HG03139 (cell line): ENCODE measurements at regions not wholly inside any gene's neighbourhood (a gene's known extent, or its start where the extent isn't known, plus 50 kb on each side); places are given as distances from the start of the nearest gene placed in this dataset.

ENCODE experiments used
- ATAC-seq: cut with Tn5 transposase; IDR thresholded peaks from one replicate; pipeline ENCODE4 v1.9.1; 2021; ENCODE audit not compliant: unreplicated experiment

DNA sequence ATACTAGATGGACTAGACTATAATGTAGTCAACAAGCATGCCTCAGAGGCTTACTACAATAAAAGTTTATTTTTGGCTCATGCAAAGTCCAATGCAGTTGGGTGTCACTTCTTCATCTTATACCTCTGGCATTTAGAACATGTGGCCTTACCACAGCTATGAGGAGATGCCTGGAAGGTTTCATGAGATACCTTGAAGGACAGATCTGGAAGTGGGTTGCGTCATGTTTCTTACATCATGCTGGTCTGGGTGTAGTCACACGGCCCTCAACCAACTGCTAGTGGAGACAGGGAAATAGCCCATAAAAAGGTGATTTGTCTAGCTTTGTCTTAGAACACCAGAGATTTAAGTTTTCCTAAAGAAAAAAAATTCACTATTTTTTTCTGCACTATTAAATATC is 91.7 kb upstream of the MMADHC start:
- no peak for ATAC-seq

DNA sequence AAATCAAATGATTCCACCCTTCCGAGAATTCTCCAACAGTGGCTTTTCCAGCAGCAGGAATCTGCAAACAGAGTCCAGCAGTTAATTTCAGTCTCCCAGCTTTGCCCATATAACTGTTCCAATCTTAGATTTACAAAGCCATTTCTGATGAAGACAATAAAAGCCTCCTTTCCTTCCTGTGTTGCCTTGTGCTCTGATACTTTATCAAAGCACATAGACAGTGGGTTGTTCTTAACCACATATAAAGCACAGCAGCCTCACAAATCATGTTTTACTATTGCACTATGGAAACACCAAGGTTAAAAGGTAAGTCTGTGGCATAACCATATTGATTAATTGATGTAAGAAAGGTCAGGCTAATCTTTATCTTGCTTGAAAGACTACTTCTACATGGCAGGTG is 89.8 kb upstream of the MMADHC start:
- no peak for ATAC-seq

DNA sequence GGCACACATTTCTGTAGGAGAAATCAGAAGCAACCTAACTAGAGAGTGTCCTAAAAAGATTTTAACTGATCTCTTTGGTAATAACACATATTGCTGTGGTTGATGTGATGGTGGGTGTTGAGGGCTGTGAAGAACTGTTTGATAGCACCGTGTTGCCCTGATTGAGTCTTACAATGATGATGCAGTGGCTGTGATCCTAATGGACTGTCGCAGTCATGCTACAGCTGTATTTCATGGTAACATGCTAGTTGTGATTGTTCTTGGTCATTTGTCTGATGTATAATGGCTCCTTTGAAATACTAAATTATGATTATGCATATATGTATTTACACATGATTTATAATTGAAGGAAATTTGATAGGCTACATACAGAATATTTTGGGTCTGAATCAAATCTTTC is 82.5 kb upstream of the MMADHC start:
- no peak for ATAC-seq

DNA sequence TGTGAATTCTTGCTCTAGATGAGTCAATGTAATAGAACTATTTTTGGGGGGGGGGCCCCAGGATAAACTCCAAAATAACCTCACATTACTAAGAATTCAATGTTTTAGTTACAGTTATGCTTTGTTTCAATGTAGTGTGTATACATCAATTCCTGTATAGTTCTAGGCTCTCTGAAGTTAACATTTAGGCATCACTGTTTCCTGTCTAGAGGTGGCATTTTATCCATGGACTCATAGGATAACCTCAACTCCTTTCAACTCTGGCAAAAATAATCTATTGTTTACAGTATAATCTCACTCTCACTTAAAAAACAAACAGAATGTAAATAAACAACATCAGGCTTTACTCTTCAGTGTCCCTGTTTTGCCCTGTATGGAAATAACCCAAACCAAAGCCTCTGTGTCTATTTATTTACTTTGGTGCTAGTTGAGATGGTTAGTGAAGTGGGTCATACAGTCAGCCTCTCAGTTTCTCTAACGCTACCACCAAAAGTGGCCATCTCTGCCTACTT is 79.3 kb upstream of the MMADHC start:
- no peak for ATAC-seq

DNA sequence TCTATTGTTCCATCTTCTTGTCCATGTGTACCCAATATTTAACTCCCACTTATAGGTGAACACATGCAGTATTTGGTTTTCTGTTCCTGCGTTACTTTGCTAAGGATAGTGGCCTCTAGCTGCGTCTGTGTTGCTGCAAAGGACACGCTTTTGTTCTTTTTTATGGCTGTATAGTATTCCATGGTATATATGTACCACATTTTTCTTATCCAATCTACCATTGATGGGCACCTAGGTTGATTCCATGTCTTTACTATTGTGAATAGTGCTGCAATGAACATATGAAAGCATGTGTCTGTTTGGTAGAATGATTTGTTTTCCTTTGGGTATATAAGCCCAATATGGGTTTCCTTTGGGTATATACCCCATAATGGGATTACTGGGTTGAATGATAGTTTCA is 77.3 kb upstream of the MMADHC start:
- no peak for ATAC-seq

DNA sequence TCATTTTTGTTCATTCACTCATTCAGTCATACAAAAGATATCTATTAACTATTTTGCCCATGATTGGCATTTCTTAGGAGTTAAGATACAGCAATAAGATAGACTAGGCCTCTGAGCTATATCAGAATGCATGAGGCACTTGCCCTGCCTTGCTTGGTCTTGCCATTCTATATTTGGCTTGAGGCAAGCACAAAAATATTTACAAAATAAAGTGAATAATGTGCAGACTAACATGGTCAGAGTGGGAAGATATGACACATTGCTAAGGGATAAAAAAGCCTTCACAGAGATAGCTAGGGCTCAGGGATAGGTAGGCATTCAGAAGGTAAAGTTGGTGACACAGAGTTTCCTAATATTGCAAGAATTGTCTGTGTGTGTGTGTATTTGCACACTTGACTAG is 75.0 kb upstream of the MMADHC start:
- ATAC-seq = no peak

DNA sequence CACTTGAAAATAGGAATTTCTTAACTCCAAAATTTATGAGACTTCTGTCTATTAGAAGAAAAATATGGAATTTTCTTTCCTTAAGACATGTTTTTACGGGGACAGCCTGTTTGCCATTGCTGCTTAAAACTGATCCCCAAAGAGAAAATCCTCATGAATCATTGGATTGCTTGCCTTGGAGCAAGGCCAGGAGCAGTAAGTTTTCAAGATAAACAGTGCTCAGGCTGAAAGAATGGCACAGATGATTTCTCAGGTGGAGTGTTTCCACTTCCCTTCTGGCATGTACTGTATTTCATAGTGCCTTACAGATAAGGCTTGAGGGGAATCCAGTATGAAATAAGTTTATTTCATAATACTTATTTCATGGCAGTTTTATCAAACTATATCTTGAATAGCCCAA is 74.3 kb upstream of the MMADHC start:
- no peak for ATAC-seq

DNA sequence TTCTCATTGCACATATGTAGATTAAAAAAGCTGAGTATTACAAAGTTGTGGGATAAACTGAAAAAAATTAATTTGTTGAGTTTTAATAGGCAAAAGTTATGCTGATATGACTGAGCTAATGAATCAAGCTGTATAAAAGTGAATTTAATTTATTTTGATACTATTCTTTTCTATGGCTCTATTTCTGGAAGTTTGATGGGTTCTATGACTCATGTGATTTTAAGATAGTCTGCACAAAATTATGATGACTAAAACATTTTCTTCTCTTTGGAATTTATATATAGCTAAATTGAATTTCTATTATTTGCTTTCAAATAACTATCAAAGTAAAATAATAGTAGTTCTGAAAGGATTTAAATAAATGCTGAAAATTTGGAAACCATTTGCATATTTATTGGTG is 71.0 kb upstream of the MMADHC start:
- ATAC-seq = no peak

DNA sequence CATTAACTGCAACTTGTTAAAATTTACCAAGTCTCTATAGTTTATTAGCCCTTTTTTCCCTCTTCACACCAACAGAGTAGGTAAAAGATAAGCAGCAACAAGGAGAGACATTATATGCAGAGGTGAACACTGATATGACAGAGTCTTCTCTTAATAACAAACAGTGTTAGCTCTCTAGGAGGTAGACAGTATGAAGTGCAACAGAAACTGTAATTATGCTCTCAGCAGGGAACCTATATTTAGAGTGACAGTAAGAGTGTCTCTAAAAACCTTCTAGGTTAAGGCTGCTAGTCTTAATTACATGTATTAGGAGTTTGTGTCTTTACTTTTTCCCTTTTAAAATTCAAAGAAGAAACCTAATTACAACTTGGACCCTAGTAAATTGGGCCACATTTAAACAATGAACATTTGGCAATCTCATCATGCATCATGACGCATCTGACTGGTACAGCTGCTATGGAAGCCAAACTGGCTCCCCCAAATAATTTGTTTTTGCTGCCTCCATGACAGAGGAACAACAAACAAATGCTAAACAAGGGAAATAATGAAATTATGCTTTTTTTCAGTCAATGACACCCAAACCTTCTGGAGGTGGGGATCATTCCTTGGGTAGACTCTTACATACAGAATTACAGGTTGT is 69.9 kb upstream of the MMADHC start:
- no peak for ATAC-seq

DNA sequence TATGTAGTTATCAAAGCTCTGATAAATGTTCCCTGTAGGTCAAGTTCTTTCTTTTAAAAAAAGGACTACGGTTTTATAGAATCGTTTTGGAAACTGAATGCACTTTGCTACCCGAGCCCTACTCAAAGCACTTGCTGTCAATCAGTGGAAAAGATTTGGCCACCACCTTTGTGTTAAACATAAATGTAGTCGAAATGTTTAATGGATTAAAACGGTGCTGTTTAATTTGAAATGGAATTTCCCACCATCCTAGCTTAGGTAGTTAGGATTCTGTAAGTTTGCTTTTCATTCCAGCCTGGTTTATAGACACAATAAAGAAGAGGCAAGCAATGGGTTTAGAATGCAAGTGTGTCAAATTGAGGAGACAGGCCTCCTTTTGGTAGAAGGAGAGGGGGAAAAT is 69.4 kb upstream of the MMADHC start:
- no peak for ATAC-seq

DNA sequence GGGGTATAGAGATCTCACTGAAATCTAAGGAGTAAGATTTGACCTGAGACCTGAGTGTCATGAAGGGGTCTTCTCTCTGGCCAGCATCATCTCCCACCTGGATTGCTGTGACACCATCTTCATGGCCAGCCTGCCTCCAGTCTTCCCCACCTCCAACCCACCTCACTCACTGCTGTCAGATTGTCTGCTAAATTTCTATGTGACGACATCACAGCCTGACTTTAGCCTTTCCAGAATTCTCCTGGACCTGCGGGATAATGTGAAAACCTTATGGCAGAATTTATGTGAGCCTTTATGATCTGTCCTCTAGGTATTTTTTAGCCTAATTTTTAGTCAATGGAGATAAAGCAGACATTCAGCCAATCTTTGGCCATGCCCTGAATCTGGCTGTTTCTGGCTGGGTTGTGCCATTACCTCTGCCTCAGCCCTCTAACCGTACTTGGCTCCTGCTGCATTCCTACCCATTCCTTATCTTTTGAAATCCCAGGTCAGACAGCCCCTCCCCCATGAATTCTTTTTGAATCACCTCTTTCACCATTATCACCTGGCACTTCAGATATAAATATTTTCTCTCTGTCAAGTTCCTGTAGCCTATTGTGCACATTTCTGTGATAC is 66.4 kb upstream of the MMADHC start:
- no peak for ATAC-seq

DNA sequence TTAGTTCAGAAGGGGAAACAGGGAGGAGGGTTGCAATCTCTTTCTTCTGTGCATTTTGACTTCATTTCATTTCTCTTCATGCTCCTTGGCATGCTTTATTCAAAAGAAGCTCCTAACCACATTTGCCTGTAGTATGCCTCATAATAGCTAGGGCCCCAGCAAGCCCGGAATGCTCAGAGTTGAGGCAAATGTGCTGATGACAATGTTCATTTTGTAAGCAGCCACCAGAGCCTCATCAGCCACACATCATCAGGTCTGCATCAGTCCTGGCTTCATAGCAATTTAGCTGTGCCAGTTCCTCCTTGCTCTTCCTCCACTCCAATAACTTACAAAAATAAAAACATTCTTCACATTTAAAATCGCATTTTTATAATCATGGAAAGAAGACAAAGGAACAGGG is 65.4 kb upstream of the MMADHC start:
- ATAC-seq = no peak

DNA sequence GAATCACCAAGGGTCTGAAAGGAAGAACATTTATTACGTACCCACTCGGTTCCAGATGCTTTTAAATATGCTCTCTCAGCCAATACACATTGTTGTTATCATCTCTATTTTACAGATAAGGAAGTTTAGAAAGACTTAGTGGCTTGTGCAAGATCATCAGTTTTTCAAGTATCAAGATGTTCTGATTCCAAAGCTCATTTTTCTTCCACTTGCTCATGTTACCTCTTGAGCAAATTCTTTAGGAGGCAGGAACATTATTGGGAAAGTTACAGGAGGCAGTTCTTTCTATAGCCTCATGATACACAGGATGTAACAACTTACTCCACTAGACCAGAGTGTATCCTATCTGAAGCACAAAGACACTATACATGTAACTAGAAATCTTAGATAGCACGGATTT is 65.0 kb upstream of the MMADHC start:
- no peak for ATAC-seq

DNA sequence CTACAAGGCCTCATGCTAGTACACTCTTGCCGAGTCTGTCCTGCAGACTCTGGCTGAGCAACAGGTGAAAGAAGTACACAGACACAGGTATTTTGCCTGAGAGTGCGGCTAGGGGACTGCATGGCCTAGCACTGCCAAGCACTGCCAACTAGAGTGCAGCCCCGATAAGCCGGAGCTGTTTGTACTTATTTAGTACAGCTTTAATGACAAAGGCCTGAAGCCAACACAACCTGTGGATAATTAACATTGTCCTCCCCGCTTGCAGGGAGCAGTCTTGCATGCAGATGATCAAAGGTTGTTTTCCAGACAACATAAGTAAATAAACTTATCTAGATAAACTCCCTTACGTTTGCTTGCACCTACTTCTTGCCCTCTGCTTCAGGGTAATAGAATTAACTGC is 63.7 kb upstream of the MMADHC start:
- no peak for ATAC-seq

DNA sequence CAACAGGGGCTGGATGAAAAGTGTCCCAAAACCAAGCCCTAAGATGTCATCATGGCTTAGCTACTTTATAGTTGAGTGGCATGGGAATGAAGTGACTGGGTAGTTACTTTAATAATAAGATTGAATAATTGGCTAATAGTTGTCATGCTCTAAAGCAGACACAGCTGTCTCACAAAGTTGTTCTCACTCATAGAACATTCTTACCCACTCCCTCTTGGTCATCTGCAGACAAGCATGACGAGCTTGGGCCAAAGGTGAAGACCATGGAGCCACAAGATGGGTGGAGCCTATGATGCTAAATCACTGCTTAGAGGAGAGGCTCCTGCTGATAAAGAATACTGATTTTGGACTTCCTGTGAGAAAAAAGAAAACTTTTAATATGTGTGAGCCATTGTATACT is 62.4 kb upstream of the MMADHC start:
- ATAC-seq = no peak

DNA sequence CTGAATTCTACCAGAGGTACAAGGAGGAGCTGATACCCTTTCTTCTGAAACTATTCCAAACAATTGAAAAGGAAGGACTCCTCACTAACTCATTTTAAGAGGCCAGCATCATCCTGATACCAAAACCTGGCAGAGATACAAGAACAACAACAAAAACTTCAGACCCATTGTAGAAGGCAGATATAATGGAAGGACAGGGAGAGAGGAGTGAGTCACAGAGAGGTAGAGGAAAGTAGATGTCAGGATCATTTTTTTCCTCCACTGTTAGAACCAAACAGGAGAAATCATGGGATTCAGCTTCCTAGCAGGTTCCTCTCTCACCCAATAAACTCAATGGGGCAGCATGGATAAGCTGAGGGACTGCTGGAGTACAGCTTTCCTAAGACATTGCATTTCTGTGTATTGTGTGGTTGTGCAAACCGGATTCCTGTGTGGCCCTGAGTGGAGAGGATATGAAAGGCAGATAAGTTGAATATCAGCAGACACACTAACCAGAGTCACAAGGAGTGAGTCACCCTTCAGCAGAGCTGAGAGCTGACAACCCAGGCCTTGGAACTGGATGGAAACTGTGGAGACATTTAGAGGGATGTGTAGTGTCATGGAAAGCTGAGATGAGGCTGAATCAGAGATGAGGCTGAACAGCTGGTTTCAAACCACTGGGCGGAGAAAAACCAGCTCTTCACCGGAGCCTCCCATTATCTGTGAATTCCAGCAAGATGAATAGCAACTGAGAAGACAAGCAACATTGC is 60.9 kb upstream of the MMADHC start:
- no peak for ATAC-seq

DNA sequence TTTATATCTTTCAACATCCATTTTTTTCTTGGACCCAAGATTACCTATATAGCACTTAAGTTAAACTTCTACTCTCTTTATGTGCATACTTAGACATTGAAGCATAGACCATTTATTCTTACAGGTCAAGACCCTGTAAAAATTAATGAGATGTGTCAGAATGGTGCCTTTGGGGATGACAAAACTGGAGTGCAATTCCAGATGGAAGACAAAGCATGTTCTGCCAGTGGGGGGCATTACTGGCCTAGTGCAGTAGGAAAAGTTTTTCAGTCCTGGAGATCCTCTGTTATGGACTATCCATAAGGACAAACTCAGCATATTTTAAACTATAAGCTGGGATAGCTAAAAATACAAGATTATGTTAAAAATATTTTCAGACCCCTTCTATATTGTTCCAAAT is 57.8 kb upstream of the MMADHC start:
- ATAC-seq = no peak
